GM12878 (cell line): ENCODE measurements at regions not wholly inside any gene's neighbourhood (a gene's known extent, or its start where the extent isn't known, plus 50 kb on each side); places are given as distances from the start of the nearest gene placed in this dataset.
A peak's percentile ranks its signal among the peaks of the same experiment; 100 is the strongest.

ENCODE experiments used
- ATAC-seq: fragments of 200-7000 bp; cut with Tn5 transposase; 3 replicates; pipeline ENCODE4 v1.9.1; 2020; ENCODE audit warnings: mild to moderate bottlenecking, moderate library complexity
- BruUV-seq: library from RNA; stranded (reverse); fragments of 400-500 nt; replicated peaks from 2 replicates; lab custom pipeline; 2021; lab: Mats Ljungman, UMichigan
- CTCF ChIA-PET: fragments of 300-600 bp; sonication (Branson Sonifier 250); formaldehyde crosslinking; extraction: SDS; loops from one replicate; lab custom pipeline; 2021; ENCODE audit warnings: inconsistent platforms; lab: Yijun Ruan, JAX
- POLR2A ChIA-PET: fragments of 350-600 bp; formaldehyde crosslinking; extraction: SDS; loops from one replicate; lab custom pipeline; 2021; ENCODE audit warnings: inconsistent platforms; lab: Charles Lee
- RAD21 ChIA-PET: fragments of 300-600 bp; sonication (Branson Sonifier 250); formaldehyde crosslinking; loops from one replicate; lab custom pipeline; 2023; ENCODE audit warnings: antibody characterized with exemption; ENCODE audit not compliant: unreplicated experiment; lab: Charles Lee
- SMC1A ChIA-PET: fragments of 300-600 bp; sonication (Branson Sonifier 250); formaldehyde crosslinking; loops from one replicate; lab custom pipeline; 2023; ENCODE audit not compliant: unreplicated experiment, uncharacterized antibody; lab: Charles Lee
- DNase-seq: peaks from one replicate; pipeline ENCODE4 v3.0.0-alpha.2; 2011; ENCODE audit warnings: low read depth, low spot score
- FAIRE-seq: peaks from 3 replicates; lab custom pipeline; 2011; peaks lifted over from hg19 to GRCh38; lab: Jason Lieb, UNC
- H2AFZ ChIP-seq: 2 replicates; pipeline ENCODE4 v1.6.0; 2011; ENCODE audit warnings: low read depth, low read length, control low read depth; ENCODE audit not compliant: control insufficient read depth
- H3K27ac ChIP-seq: 2 replicates; pipeline ENCODE4 v1.5.1; 2011; ENCODE audit warnings: control low read depth; ENCODE audit not compliant: control insufficient read depth, insufficient read depth
- H3K27me3 ChIP-seq, 2 experiments: replicated peaks in 1 of 2; 2 replicates each; pipeline versions ENCODE4 v1.6.0 to v1.6.1; 2011; ENCODE audit warnings: low read length in 1 of 2; ENCODE audit not compliant: control insufficient read depth in 2 of 2, insufficient read depth in 2 of 2
- H3K36me3 ChIP-seq, 2 experiments: 2 replicates each; pipeline ENCODE4 v1.5.1; 2011; ENCODE audit warnings: low read length in 1 of 2; ENCODE audit not compliant: control insufficient read depth in 2 of 2, insufficient read depth in 2 of 2
- H3K4me1 ChIP-seq: 2 replicates; pipeline ENCODE4 v1.6.1; 2011; ENCODE audit warnings: mild to moderate bottlenecking, low read length, moderate library complexity, mixed read lengths; ENCODE audit not compliant: control insufficient read depth, insufficient read depth
- H3K4me2 ChIP-seq: 2 replicates; pipeline ENCODE4 v1.6.0; 2011; ENCODE audit warnings: control low read depth; ENCODE audit not compliant: control insufficient read depth, insufficient read depth
- H3K4me3 ChIP-seq: fragments of 200-600 bp; sonication (generic); 2 replicates; pipeline ENCODE4 v1.5.1; 2016
- H3K79me2 ChIP-seq: 2 replicates; pipeline ENCODE4 v1.6.0; 2011; ENCODE audit warnings: low read length; ENCODE audit not compliant: control insufficient read depth, insufficient read depth
- H3K9ac ChIP-seq: 2 replicates; pipeline ENCODE4 v1.8.0; 2011; ENCODE audit warnings: low read length, control low read depth, mixed read lengths; ENCODE audit not compliant: control insufficient read depth, insufficient read depth
- H3K9me3 ChIP-seq: replicated peaks from 3 replicates; pipeline ENCODE4 v1.5.1; 2011; ENCODE audit warnings: mild to moderate bottlenecking, low read length; ENCODE audit not compliant: control insufficient read depth, insufficient read depth
- H4K20me1 ChIP-seq: 2 replicates; pipeline ENCODE4 v1.6.0; 2011; ENCODE audit not compliant: control insufficient read depth, insufficient read depth
- ASH2L ChIP-seq: fragments of 300-600, 200-600 bp; sonication (generic); IDR thresholded peaks from 2 replicates; pipeline ENCODE4 v1.6.1; 2017; ENCODE audit warnings: low read depth, mild to moderate bottlenecking, borderline replicate concordance
- ATF3 ChIP-seq: IDR thresholded peaks from 2 replicates; pipeline ENCODE4 v1.6.1; 2011; ENCODE audit warnings: low read depth, mild to moderate bottlenecking, low read length, moderate library complexity, borderline replicate concordance; ENCODE audit errors: extremely low read depth
- CEBPB ChIP-seq, 2 experiments: fragments of 150-350 bp in 1 of 2; IDR thresholded peaks; 2 replicates each; pipeline ENCODE4 v1.6.1; 2012 to 2014; ENCODE audit warnings: low read depth in 2 of 2, low read length in 2 of 2, borderline replicate concordance in 1 of 2, inconsistent platforms in 1 of 2
- EZH2 ChIP-seq: IDR thresholded peaks from 2 replicates; pipeline ENCODE4 v1.6.1; 2012; ENCODE audit warnings: low read depth, mild to moderate bottlenecking, control low read depth, inconsistent platforms, low read length, borderline replicate concordance; ENCODE audit not compliant: control insufficient read depth
- SPI1 ChIP-seq: IDR thresholded peaks from 2 replicates; pipeline ENCODE4 v1.6.1; 2011; ENCODE audit warnings: low read depth, mild to moderate bottlenecking, low read length, moderate library complexity, borderline replicate concordance; ENCODE audit not compliant: insufficient read depth
- SREBF1 ChIP-seq: IDR thresholded peaks from 2 replicates; pipeline ENCODE4 v1.6.1; 2012; ENCODE audit warnings: mild to moderate bottlenecking, low read length
- SREBF2 ChIP-seq: IDR thresholded peaks from 2 replicates; pipeline ENCODE4 v1.6.1; 2012; ENCODE audit warnings: mild to moderate bottlenecking, low read length
- SRF ChIP-seq, 2 experiments: IDR thresholded peaks; 2 replicates each; pipeline ENCODE4 v1.6.1; 2011; ENCODE audit warnings: low read depth in 2 of 2, low read length in 2 of 2, mild to moderate bottlenecking in 1 of 2, moderate library complexity in 1 of 2
- STAT3 ChIP-seq: IDR thresholded peaks from 2 replicates; pipeline ENCODE4 v1.6.1; 2011; ENCODE audit warnings: low read depth, low read length, improper control_type of control experiment
- TARDBP ChIP-seq: IDR thresholded peaks from 2 replicates; pipeline ENCODE4 v1.6.1; 2016; ENCODE audit warnings: borderline replicate concordance
- ZNF592 ChIP-seq: fragments of 450-650 bp; IDR thresholded peaks from 2 replicates; pipeline ENCODE4 v1.6.1; 2017; ENCODE audit warnings: mild to moderate bottlenecking, moderate library complexity
- WGBS: methylation state at CpG from one replicate; pipeline ENCODE4 v1.1.6; 2016; ENCODE audit warnings: low lambda C conversion rate; ENCODE audit not compliant: insufficient replicate concordance, insufficient coverage; ENCODE audit errors: missing lambda C conversion rate; 5-methylcytosine and 5-hydroxymethylcytosine counted together
- in situ Hi-C: fragments of 300-500 bp; cut with MboI; formaldehyde crosslinking; loops from 9 replicates; pipeline ENCODE4 v1.14.3; 2018; ENCODE audit warnings: mixed read lengths
- intact Hi-C: fragments of 100-400 bp; cut with micrococcal nuclease; formaldehyde crosslinking; loops from one replicate; pipeline ENCODE4 v1.14.2; 2022; ENCODE audit not compliant: unreplicated experiment

DNA sequence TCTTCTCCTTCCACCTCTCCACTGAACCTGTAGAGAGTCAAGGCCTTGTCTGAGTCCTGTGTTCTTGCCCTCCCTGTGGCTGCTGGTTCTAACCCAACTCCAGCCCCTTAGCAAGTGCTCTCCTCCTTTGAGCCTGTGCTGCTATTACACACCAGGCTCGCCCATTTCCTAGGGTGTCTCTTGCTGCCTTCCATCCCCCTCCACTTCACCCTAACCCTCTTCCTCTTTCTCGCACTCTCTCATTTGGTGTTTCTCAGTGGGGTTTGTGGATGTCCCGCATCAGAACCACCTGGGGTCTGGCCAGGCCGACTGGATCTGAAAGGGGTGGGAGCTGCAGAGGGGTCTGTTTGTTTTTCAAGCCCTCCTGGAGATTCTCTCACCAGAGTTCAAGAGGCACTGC is 156.7 kb downstream of the SPRY1 start:
- WGBS: 23% methylated on average over 4 of the region's 4 CpGs
- Histone ChIP-seq H3K4me2 (no peak overlapping the region), H2AFZ (no peak overlapping the region), H4K20me1 (no peaks in the 10 kb centered on the region), H3K36me3 (no peaks in the 10 kb centered on the region), H3K9me3 (no peaks in the 10 kb centered on the region), H3K27me3 (no peaks in the 10 kb centered on the region; a peak in 1 of 4 replicates), H3K79me2 (no peaks in the 10 kb centered on the region), H3K4me1 (no peaks in the 10 kb centered on the region), H3K4me3 (no peak overlapping the region), H3K27ac (no peak overlapping the region), H3K9ac (no peak overlapping the region)
- ATAC-seq (peak; percentile 41; the same call in 2 of the 3 replicates), FAIRE-seq (no peak), DNase-seq (no peak)
- in situ Hi-C loops (no loop called here), intact Hi-C loops (no loop called here)
- SMC1A ChIA-PET: interaction anchor here (0.9 to 1.1 kb wide), 2 partner anchors 24 to 29 kb away, joined by 4 to 5 read pairs; no protein-coding TSS in a partner anchor
- TF ChIP-seq EZH2 (no peak), SPI1 (peak; percentile 7; the same call in 1 of the 2 replicates)
- POLR2A ChIA-PET: no interaction called here
- no TSS peak for BruUV-seq
- RAD21 ChIA-PET: no interaction called here
- CTCF ChIA-PET: interaction anchor here (1.3 to 1.6 kb wide), 2 partner anchors 11 to 107 kb away, joined by 3 to 15 read pairs; no protein-coding TSS in a partner anchor

GRCh38 chr4:123553733-123554637 is 157.4 kb downstream of the SPRY1 start:
- ATAC-seq (no peak), FAIRE-seq (no peak), DNase-seq (no peak)
- ChIA-PET CTCF (interaction anchor here (1.0 to 1.6 kb wide), 3 partner anchors 10 to 12 kb away, joined by 6 to 15 read pairs (median 7); no protein-coding TSS in a partner anchor), SMC1A (interaction anchor here (1.0 to 1.3 kb wide), 5 partner anchors 25 to 157 kb away, joined by 3 to 5 read pairs (median 3); partner anchors contain the start of gene SPRY1), RAD21 (no interaction called here), POLR2A (interaction anchor here (0.7 kb wide), 1 partner anchor 142 kb away, joined by 3 read pairs; no protein-coding TSS in a partner anchor)
- H3K36me3 ChIP-seq: no peaks in the 10 kb centered on the region
- H3K27me3 ChIP-seq: no peaks in the 10 kb centered on the region
- no peak overlapping the region for H3K4me3 ChIP-seq
- no peak overlapping the region for H3K9ac ChIP-seq
- H3K4me2 ChIP-seq: no peak overlapping the region
- no TSS peak for BruUV-seq
- H3K4me1 ChIP-seq: no peaks in the 10 kb centered on the region
- no peaks in the 10 kb centered on the region for H3K9me3 ChIP-seq
- H3K79me2 ChIP-seq: no peaks in the 10 kb centered on the region
- no peak overlapping the region for H2AFZ ChIP-seq
- in situ Hi-C loops (no loop called here), intact Hi-C loops (no loop called here)
- no peak overlapping the region for H3K27ac ChIP-seq
- 30% methylated on average over 3 of the region's 3 CpGs for WGBS
- no peaks in the 10 kb centered on the region for H4K20me1 ChIP-seq
- TF ChIP-seq CEBPB (IDR thresholded peaks at IDR 0.05; ENCODE audit: borderline replicate concordance in 1 of 2, low read depth in 2 of 2, low read length in 2 of 2) (no peak), TARDBP (no peak), SREBF1 (no peak), SRF (IDR thresholded peaks at IDR 0.05; ENCODE audit: low read depth in 2 of 2, low read length in 2 of 2) (no peak), STAT3 (no peak), SREBF2 (no peak), ASH2L (no peak), ZNF592 (no peak), ATF3 (no peak)
